ENCODE measurements at regions not wholly inside any gene's neighbourhood (a gene's known extent, or its start where the extent isn't known, plus 50 kb on each side); places are given as distances from the start of the nearest gene placed in this dataset.

DNA sequence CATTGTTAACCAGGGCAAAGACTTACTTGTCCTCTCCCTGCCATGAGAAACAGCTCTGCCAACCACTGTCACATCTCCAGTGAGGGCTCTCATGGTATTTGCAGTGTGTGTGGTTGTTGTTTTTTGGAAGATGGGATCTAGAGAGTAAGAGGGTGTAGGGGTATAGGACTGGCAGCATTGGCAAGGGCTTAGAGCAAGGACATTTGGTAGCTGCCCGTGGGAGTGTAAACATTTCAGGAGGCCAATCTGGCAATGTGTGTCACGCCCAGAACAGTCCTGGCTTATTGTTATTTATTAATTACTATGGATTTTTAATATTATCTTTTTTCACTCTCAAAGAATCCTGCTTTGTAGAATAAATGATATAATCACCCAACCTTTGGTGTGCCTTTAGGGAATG is 90.5 kb downstream of the TMEM17 start:
- TF ChIP-seq, protein P1, sequence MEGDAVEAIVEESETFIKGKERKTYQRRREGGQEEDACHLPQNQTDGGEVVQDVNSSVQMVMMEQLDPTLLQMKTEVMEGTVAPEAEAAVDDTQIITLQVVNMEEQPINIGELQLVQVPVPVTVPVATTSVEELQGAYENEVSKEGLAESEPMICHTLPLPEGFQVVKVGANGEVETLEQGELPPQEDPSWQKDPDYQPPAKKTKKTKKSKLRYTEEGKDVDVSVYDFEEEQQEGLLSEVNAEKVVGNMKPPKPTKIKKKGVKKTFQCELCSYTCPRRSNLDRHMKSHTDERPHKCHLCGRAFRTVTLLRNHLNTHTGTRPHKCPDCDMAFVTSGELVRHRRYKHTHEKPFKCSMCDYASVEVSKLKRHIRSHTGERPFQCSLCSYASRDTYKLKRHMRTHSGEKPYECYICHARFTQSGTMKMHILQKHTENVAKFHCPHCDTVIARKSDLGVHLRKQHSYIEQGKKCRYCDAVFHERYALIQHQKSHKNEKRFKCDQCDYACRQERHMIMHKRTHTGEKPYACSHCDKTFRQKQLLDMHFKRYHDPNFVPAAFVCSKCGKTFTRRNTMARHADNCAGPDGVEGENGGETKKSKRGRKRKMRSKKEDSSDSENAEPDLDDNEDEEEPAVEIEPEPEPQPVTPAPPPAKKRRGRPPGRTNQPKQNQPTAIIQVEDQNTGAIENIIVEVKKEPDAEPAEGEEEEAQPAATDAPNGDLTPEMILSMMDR (conservative IDR thresholded peaks at IDR 0.05 in 1 of 2, IDR thresholded peaks at IDR 0.05 in 1 of 2; ENCODE audit: low read depth in 1 of 2, low read length in 2 of 2): no peak
- TF ChIP-seq EZH2 (IDR thresholded peaks at IDR 0.05; ENCODE audit: low read length, missing control alignments): no peak

Data from fibroblast of lung (primary cell).